GM19023 (cell line): ENCODE measurements at regions not wholly inside any gene's neighbourhood (a gene's known extent, or its start where the extent isn't known, plus 50 kb on each side); places are given as distances from the start of the nearest gene placed in this dataset.
A peak's percentile ranks its signal among the peaks of the same experiment; 100 is the strongest.
"Not testable (repeated sequence)": the region's sequence is repeated elsewhere in the genome, so short reads cannot be mapped to it uniquely, and the experiment has no call there.

Experiments used
- ATAC-seq: cut with Tn5 transposase; IDR thresholded peaks from one replicate; pipeline ENCODE4 v1.9.1; 2021; ENCODE audit warnings: mild to moderate bottlenecking, moderate library complexity; ENCODE audit not compliant: unreplicated experiment

DNA sequence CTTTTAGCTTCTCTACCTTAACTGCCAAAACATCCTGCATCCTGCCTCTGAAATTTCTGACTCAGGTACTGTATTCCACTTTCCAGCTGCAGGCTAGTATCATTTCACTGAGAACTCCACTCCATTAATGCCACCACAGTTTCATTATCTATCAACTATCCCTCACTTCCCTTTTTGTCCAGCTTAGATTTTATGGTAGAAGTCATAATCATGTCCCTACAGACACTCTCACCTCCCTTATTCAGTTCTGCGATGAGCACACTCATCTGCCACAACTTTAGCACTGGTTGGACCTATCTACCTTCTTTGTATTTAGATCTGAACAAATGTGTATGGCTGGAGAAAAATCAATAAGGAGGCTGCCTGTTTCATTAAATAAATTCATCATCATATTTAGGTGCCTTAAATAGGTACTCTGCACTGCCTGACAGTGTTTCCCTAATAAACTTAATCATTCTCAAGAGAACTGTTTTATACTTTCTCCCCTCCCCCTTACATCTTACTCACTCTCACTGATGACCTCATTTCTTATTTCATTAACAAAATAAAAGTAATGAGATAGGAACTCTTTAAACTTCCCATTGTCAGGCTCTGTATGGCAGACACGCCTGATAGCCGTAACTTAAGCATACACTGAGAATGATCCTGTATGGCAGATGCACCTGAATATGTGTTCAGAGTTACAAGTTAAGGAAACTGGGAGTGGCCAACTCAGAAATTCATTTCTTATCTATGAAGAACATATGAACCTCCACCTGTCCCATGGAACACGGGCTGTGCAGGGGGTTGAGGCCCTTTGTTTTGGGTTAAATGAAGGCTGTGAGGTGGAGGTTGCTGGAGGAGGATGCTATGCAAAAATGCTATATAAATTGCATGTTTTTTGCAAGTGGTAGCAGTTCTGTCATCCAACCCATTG lies 95.3 kb upstream of the MAN1A1 start:
- ATAC-seq = peak; percentile 37

DNA sequence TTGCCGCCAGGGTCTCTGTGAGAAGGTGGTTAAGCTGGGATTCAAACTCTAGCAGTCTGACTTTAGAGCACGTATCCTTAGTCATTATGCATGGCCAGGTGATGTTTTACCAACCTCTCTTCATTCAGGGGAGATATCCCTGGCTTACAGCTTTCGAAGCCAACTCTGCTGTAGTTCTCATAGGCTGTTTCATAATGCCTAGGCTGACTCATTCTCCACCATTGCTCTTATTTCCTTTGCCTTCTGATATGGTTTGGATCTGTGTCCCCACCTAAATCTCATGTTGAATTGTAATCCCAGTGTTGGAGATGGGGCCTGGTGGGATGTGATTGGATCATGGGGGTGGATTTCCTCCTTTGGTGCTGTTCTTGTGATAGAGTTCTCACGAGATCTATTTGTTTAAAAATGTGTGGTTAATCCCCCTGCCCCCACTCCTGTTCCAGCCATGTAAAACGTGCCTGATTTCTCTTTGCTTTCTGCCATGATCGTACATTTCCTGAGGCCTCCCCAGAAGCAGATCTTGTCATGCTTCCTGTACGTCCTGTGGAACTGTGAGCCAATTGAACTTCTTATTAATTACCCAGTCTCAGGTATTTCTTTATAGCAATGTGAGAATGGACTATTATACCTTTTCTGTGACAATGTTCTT lies 94.6 kb upstream of the MAN1A1 start:
- no peak for ATAC-seq

- ATAC-seq = peak; percentile 56
These were observed 93.2 kb upstream of the MAN1A1 start for GRCh38 chr6:119442776-119443184.

DNA sequence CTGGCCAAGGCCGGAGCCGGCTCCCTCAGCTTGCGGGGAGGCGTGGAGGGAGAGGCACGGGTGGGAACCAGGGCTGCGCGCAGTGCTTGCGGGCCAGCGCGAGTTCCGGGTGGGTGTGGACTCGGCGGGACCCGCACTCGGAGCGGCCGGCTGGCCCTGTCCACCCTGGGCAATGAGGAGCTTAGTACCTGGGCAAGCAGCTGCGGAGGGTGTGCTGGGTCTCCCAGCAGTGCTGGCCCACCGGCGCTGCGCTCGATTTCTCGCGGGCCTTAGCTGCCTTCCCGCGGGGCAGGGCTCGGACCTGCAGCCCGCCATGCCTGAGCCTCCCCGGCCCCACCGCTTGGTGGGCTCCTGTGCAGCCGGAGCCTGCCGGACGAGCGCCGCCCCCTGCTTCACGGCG lies 91.4 kb upstream of the MAN1A1 start:
- ATAC-seq = no peak

DNA sequence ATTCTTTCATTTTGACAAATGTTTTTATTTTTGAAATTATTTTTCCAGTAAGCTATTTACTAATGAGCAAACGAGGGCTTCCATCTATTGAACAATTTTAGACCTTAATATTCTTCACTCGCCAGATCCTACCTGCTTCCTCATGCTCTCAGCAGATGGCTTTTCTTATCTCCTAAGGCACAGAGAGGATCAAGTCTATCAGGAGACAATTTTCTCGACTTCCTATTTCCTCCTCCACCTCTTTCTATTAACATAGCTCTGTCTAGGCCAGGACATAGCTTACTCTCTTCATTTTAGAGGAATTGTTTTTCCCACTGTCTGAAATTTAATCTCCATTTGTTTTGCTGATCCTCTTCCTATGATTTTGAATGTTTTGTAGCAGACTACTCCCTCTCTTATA lies 87.0 kb upstream of the MAN1A1 start:
- ATAC-seq = no peak

DNA sequence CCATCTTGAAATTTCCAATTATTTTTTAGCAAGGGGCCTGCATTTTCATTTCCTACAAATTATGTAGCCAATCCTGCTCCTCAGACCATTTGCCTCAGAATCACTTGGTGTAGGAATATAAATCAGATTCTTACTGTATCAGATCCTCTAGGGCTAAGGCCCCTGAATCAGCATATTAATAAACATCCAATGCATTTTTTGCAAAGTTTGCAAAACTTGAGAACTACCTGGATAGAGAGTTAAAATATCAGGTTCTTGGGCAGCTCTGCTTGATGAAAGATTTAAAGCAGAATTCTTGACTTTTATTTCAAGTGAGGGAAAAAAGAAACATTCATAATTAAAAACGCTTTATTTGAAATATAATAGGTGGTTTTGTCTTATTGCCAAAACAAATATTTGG lies 82.2 kb upstream of the MAN1A1 start:
- no peak for ATAC-seq

- ATAC-seq = no peak
These were observed 81.2 kb upstream of the MAN1A1 start for GRCh38 chr6:119430805-119431204.

- no peak for ATAC-seq
These were observed 79.1 kb upstream of the MAN1A1 start for GRCh38 chr6:119428633-119429032.

DNA sequence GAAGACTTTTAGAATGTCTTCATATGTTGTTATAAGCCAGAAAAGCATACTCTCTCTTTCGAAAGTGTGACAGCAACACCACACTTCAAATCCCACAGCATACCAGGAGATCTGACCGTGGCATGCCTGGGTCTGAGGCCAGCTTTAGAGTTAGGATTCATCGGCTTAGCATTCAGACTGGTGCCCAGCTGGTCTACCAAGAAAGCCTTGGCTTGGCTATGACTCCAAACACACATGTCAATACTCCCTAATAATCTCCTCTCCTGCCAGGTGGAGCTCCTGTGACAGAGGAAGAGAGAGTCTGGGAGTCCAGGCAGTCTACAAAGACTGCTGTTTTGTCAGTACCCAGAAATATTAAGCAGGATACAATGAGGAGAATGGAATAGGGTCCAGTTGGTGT lies 77.1 kb upstream of the MAN1A1 start:
- no peak for ATAC-seq

- no peak for ATAC-seq
These were observed 74.4 kb upstream of the MAN1A1 start for GRCh38 chr6:119423996-119424395.

- ATAC-seq = not testable (repeated sequence)
These were observed 68.5 kb upstream of the MAN1A1 start for GRCh38 chr6:119418084-119418483.

DNA sequence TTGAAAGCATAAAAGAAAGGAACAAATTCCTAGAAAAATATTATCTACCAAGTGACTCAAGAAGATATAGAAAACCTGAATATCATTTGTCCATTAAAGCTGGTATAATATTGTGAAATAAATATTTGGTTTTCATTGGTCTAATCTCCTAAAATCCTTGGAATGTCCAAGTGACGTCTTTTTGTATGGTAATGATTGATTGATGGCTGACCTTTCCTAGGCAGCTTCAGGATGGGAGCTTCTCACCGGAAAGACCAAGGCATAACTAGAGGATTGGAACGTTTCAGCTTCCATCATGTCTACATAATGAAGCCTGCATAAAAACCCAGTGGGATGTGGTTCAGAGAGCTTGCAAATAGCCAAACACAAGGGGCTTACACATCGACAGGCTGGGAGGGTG lies 57.6 kb upstream of the MAN1A1 start:
- ATAC-seq = no peak

GRCh38 chr6:119405114-119405513 lies 55.6 kb upstream of the MAN1A1 start:
- ATAC-seq = not testable (repeated sequence)
